ENCODE measurements at regions not wholly inside any gene's neighbourhood (a gene's known extent, or its start where the extent isn't known, plus 50 kb on each side); places are given as distances from the start of the nearest gene placed in this dataset.

DNA sequence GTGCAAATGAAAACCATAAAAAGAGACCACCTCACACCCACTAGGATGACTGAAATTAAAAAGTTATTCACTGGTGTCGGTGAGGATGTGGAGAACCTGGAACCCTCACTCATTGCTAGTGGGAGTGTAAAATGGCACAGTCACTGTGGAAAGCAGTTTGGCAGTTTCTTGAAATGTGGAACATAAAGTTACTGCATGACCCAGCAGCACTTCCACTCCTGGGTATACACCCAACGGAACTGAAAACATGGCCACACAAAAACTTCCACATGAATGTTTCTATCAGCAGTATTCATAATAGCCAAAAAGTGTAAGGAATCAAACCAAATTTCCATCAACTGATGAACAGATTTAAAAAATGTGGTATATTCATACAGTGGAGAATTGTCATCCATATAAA is 65.1 kb upstream of the SLC66A3 start:
- Mint-ChIP-seq H3K27ac (ENCODE audit: unreplicated experiment) (no peak overlapping the region), H3K9me3 (peaks cover 2% of the 10 kb centered on the region), H3K36me3 (ENCODE audit: low read depth) (no peaks in the 10 kb centered on the region), H3K4me1 (peaks cover 3% of the 10 kb centered on the region), H3K4me3 (no peak overlapping the region), H3K27me3 (ENCODE audit: low read depth) (no peaks in the 10 kb centered on the region)
- no peak for DNase-seq (ENCODE audit: low read depth, low spot score)
- TF ChIP-seq, protein P1, sequence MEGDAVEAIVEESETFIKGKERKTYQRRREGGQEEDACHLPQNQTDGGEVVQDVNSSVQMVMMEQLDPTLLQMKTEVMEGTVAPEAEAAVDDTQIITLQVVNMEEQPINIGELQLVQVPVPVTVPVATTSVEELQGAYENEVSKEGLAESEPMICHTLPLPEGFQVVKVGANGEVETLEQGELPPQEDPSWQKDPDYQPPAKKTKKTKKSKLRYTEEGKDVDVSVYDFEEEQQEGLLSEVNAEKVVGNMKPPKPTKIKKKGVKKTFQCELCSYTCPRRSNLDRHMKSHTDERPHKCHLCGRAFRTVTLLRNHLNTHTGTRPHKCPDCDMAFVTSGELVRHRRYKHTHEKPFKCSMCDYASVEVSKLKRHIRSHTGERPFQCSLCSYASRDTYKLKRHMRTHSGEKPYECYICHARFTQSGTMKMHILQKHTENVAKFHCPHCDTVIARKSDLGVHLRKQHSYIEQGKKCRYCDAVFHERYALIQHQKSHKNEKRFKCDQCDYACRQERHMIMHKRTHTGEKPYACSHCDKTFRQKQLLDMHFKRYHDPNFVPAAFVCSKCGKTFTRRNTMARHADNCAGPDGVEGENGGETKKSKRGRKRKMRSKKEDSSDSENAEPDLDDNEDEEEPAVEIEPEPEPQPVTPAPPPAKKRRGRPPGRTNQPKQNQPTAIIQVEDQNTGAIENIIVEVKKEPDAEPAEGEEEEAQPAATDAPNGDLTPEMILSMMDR (conservative IDR thresholded peaks at IDR 0.05), result no peak

- Mint-ChIP-seq H3K9me3 (peaks cover 2% of the 10 kb centered on the region), H3K27me3 (ENCODE audit: low read depth) (peaks cover 2% of the 10 kb centered on the region), H3K4me1 (no peaks in the 10 kb centered on the region), H3K4me3 (no peak overlapping the region), H3K27ac (ENCODE audit: unreplicated experiment) (no peak overlapping the region), H3K36me3 (ENCODE audit: low read depth) (no peaks in the 10 kb centered on the region)
- TF ChIP-seq, protein P1 (conservative IDR thresholded peaks at IDR 0.05), result no peak
- DNase-seq (ENCODE audit: low read depth, low spot score), result no peak
These were observed 62.4 kb upstream of the SLC66A3 start for GRCh38 chr2:11092701-11093335.

GRCh38 chr2:11093467-11093866 is 61.8 kb upstream of the SLC66A3 start:
- TF ChIP-seq, protein P1 (conservative IDR thresholded peaks at IDR 0.05), result no peak
- no peaks in the 10 kb centered on the region for H3K36me3 Mint-ChIP-seq (ENCODE audit: low read depth)
- no peak overlapping the region for H3K27ac Mint-ChIP-seq (ENCODE audit: unreplicated experiment)

DNA sequence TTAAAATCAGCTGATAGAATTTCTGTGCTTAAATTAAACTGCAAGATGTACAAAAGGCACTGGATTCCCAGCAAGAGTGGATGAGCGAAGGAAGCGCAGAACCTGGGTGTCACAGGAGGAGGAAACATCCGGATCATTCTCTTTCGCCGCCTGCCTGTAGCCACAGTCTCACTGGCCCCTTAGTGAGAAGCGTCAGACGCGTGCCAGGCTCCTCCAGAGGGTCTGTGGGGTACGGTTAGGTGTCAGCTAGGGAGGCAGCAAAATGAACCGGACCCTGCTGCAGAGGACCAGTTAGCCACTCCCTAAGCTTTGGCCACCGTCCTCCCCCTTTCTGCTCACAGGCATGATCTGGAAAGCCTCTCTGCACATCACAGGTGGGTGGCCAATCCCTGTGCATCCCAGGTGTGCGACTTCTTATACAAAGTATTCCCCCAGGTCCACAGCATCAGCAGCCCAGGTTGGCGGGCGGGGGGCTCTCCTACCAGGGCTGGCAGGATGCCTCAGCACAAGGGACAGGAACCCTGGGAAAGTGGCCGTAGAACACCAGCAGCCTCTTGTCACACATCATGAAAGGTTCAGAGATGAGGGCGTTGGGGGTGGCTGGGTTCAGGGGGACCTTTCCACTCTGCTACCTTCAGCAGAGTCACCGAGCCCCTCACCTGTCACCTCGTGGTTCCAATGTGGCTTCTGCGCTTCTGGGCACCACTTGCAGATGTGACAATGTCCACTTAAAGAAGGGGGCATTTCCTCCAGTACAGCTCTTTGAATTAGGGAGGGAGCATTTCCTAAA is 61.1 kb upstream of the SLC66A3 start:
- peaks cover 2% of the 10 kb centered on the region for H3K27me3 Mint-ChIP-seq (ENCODE audit: low read depth)

More at GRCh38 chr2:11093467-11093866, 61.8 kb upstream of the SLC66A3 start:
- Mint-ChIP-seq H3K4me1 (no peaks in the 10 kb centered on the region), H3K9me3 (peaks cover 2% of the 10 kb centered on the region), H3K4me3 (no peak overlapping the region), H3K27me3 (ENCODE audit: low read depth) (peaks cover 2% of the 10 kb centered on the region)
- DNase-seq (ENCODE audit: low read depth, low spot score), result no peak

DNA sequence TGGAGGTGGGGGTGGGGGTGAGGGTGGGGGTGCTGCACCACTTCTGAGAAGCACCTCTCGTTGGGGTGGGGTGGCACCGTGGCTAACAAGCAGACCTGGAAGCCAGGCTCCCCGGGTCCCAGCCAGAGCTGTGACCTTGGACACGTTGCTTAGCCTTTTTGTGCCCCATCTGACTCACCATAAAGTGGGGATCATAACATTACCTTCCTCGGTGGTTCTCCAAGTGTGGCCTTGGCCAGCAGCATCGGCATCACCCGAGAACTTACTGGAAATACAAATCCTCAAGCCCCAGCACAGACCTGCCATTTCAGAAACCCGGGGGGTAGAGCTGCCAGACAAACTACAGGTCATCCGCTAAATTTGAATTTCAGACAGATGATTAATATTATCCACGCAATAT is 58.7 kb upstream of the SLC66A3 start:
- no peaks in the 10 kb centered on the region for H3K9me3 Mint-ChIP-seq
- no peak for DNase-seq (ENCODE audit: low read depth, low spot score)
- no peaks in the 10 kb centered on the region for H3K36me3 Mint-ChIP-seq (ENCODE audit: low read depth)
- peaks cover 5% of the 10 kb centered on the region for H3K27me3 Mint-ChIP-seq (ENCODE audit: low read depth)
- TF ChIP-seq, protein P1 (conservative IDR thresholded peaks at IDR 0.05), result no peak
- no peaks in the 10 kb centered on the region for H3K4me1 Mint-ChIP-seq
- no peak overlapping the region for H3K27ac Mint-ChIP-seq (ENCODE audit: unreplicated experiment)
- H3K4me3 Mint-ChIP-seq, result no peak overlapping the region

More for the DNA sequence above, 61.1 kb upstream of the SLC66A3 start:
- H3K9me3 Mint-ChIP-seq, result peaks cover 2% of the 10 kb centered on the region
- no peaks in the 10 kb centered on the region for H3K36me3 Mint-ChIP-seq (ENCODE audit: low read depth)
- no peak for DNase-seq (ENCODE audit: low read depth, low spot score)
- no peak overlapping the region for H3K4me3 Mint-ChIP-seq
- H3K4me1 Mint-ChIP-seq, result no peaks in the 10 kb centered on the region
- TF ChIP-seq, protein P1 (conservative IDR thresholded peaks at IDR 0.05), result no peak
- no peak overlapping the region for H3K27ac Mint-ChIP-seq (ENCODE audit: unreplicated experiment)
